ENCODE measurements at regions not wholly inside any gene's neighbourhood (a gene's known extent, or its start where the extent isn't known, plus 50 kb on each side); places are given as distances from the start of the nearest gene placed in this dataset. TPM values are rescaled to one million over a fixed set of nuclear protein-coding genes. Genes with fewer than 3 reads are reported as not detected.

Small RNA genes in the stretch of these regions (microRNA-seq; reads per million reads assigned to microRNA genes)
- gene MIR3681 (ENCODE audit: borderline microRNAs expressed, borderline number of aligned reads, borderline replicate concordance) = not detected

All from CD4-positive, alpha-beta memory T cell (primary cell).